Epithelial cell of prostate (primary cell): ENCODE measurements at regions not wholly inside any gene's neighbourhood (a gene's known extent, or its start where the extent isn't known, plus 50 kb on each side); places are given as distances from the start of the nearest gene placed in this dataset.

Experiments used
- DNase-seq: peaks from one replicate; pipeline ENCODE4 v3.0.0-alpha.2; 2011; ENCODE audit warnings: low read depth, low spot score
- H3K27ac ChIP-seq: fragments of 450-650 bp; 2 replicates; pipeline ENCODE4 v1.5.1; 2017; ENCODE audit warnings: mild to moderate bottlenecking

GRCh38 chr4:59956366-59956765 lies 1243.8 kb upstream of the ADGRL3 start:
- no peak overlapping the region for H3K27ac ChIP-seq

GRCh38 chr4:59960143-59960542 lies 1240.0 kb upstream of the ADGRL3 start:
- H3K27ac ChIP-seq = no peak overlapping the region
- DNase-seq = no peak

More at GRCh38 chr4:59956366-59956765, 1243.8 kb upstream of the ADGRL3 start:
- DNase-seq = no peak

GRCh38 chr4:59966758-59967157 lies 1233.4 kb upstream of the ADGRL3 start:
- no peak overlapping the region for H3K27ac ChIP-seq
- no peak for DNase-seq

- DNase-seq = no peak
- H3K27ac ChIP-seq = no peak overlapping the region
Measured at GRCh38 chr4:59968796-59969195, 1231.3 kb upstream of the ADGRL3 start.

GRCh38 chr4:59969909-59970308 lies 1230.2 kb upstream of the ADGRL3 start:
- H3K27ac ChIP-seq = no peak overlapping the region
- no peak for DNase-seq

GRCh38 chr4:59971952-59972351 lies 1228.2 kb upstream of the ADGRL3 start:
- no peak overlapping the region for H3K27ac ChIP-seq
- DNase-seq = no peak

GRCh38 chr4:59973492-59973891 lies 1226.6 kb upstream of the ADGRL3 start:
- DNase-seq = no peak
- H3K27ac ChIP-seq = no peak overlapping the region

GRCh38 chr4:59979061-59979460 lies 1221.1 kb upstream of the ADGRL3 start:
- DNase-seq = no peak
- no peak overlapping the region for H3K27ac ChIP-seq

- no peak overlapping the region for H3K27ac ChIP-seq
- no peak for DNase-seq
Measured at GRCh38 chr4:59983852-59984251, 1216.3 kb upstream of the ADGRL3 start.

- DNase-seq = no peak
- H3K27ac ChIP-seq = no peak overlapping the region
Measured at GRCh38 chr4:59987289-59987688, 1212.8 kb upstream of the ADGRL3 start.

- DNase-seq = no peak
- H3K27ac ChIP-seq = no peak overlapping the region
Measured at GRCh38 chr4:59994118-59994517, 1206.0 kb upstream of the ADGRL3 start.

- DNase-seq = no peak
- H3K27ac ChIP-seq = no peak overlapping the region
Measured at GRCh38 chr4:60002603-60003337, 1197.4 kb upstream of the ADGRL3 start.

- no peak for DNase-seq
- no peak overlapping the region for H3K27ac ChIP-seq
Measured at GRCh38 chr4:60013464-60014184, 1186.5 kb upstream of the ADGRL3 start.

- H3K27ac ChIP-seq = no peak overlapping the region
- DNase-seq = no peak
Measured at GRCh38 chr4:60016971-60017370, 1183.2 kb upstream of the ADGRL3 start.

- DNase-seq = no peak
- H3K27ac ChIP-seq = no peak overlapping the region
Measured at GRCh38 chr4:60019180-60019579, 1180.9 kb upstream of the ADGRL3 start.

GRCh38 chr4:60019946-60020345 lies 1180.2 kb upstream of the ADGRL3 start:
- no peak overlapping the region for H3K27ac ChIP-seq
- no peak for DNase-seq

GRCh38 chr4:60020389-60020788 lies 1179.7 kb upstream of the ADGRL3 start:
- DNase-seq = no peak
- H3K27ac ChIP-seq = no peak overlapping the region

GRCh38 chr4:60033826-60034225 lies 1166.3 kb upstream of the ADGRL3 start:
- H3K27ac ChIP-seq = no peak overlapping the region
- DNase-seq = no peak

- H3K27ac ChIP-seq = no peak overlapping the region
- DNase-seq = no peak
Measured at GRCh38 chr4:60034361-60034760, 1165.8 kb upstream of the ADGRL3 start.

GRCh38 chr4:60039908-60040307 lies 1160.2 kb upstream of the ADGRL3 start:
- no peak overlapping the region for H3K27ac ChIP-seq

GRCh38 chr4:60042231-60042652 lies 1157.9 kb upstream of the ADGRL3 start:
- no peak for DNase-seq
- H3K27ac ChIP-seq = no peak overlapping the region

More at GRCh38 chr4:60039908-60040307, 1160.2 kb upstream of the ADGRL3 start:
- no peak for DNase-seq

- H3K27ac ChIP-seq = no peak overlapping the region
- DNase-seq = no peak
Measured at GRCh38 chr4:60042941-60043340, 1157.2 kb upstream of the ADGRL3 start.
